CMK (cell line): ENCODE measurements at regions not wholly inside any gene's neighbourhood (a gene's known extent, or its start where the extent isn't known, plus 50 kb on each side); places are given as distances from the start of the nearest gene placed in this dataset.
"Not testable (repeated sequence)": the region's sequence is repeated elsewhere in the genome, so short reads cannot be mapped to it uniquely, and the experiment has no call there.

ENCODE experiments used
- DNase-seq: peaks from one replicate; pipeline ENCODE4 v3.0.0-alpha.2; 2010; ENCODE audit warnings: low read depth

DNA sequence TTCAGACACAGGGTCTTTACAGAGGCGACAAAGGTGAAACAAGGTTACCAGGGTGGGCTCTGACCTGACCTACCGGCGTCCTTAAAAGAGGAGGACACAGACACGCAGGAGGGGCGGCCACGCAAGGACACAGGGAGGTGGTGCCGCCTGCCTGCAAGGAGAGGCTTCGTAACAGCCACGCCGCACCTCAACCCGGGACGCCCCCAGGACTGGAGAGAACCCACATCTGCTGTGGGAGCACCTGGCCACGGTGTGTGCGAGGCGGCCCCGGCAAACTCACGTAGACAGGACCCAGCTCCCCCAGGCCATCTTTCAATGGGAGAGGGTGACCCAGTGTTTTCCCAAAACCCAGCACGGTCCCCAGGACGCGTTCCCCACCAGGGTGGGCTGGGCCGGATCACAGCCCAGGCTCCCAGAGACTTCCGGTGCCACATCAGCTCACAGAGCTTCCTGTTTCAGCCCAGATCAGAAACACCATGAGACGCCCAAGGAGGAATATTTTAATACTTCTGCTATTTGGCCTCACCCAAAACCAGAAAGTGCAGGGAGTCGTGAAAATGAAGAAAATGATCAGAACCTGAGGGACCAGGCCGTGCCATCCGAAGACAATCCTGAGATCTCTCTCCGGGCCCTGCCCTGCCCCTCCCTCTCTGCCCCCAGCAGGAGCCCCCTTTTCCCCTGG lies 5417.4 kb upstream of the TPTE start:
- not testable (repeated sequence) for DNase-seq

DNA sequence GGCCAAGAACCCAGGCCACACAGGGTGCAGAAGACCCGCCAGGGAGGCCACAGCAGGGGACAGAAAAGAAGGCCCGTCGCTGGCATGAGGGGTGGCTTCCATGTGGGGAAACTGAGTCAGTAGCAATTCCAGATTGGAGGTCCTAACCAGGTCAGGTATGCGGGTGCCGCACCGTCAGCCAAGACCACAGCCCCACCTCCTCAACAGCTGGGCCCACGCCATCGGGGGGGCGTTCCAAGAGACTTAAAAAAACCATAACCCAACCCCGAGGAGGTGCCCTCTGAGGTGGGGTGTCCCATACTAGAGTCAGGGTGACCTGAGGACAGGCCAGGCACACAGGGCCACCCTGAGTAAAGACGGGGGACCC lies 5416.8 kb upstream of the TPTE start:
- DNase-seq = not testable (repeated sequence)

DNA sequence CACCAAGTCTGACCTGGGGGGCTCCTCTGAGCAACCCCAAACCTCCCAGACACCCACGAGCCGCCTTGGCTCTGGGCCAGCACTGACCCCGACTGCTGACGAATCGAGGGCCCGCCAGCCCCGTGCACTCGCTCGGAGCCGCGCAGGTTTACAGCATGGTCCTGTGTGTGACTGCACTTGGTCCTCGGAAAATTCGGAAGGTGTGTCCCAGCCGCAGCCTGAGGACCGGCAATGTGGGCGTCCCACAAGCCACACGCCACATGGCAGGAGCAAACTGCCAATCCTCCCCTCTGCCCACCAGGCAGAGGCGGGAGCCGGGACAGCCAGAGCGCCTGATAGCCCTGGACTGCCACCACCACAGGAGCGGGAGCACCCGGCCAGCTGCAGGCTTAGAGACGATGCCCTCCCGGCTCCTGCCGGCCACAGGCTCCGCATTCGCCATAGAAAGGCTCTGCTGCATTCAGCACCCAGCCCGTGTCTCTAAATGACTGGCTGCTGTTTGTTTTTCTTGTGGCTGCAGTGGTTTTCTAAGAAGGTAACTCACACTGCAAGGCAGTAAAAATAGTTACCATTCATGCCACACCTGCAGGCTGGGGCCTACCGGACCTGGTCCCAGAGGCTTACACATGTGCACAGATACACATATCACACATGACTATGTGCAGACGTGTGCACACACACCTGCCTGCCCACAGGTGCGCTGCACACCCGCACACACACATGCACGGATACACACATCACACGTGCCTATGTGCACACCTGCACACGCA lies 5415.3 kb upstream of the TPTE start:
- DNase-seq = not testable (repeated sequence)

DNA sequence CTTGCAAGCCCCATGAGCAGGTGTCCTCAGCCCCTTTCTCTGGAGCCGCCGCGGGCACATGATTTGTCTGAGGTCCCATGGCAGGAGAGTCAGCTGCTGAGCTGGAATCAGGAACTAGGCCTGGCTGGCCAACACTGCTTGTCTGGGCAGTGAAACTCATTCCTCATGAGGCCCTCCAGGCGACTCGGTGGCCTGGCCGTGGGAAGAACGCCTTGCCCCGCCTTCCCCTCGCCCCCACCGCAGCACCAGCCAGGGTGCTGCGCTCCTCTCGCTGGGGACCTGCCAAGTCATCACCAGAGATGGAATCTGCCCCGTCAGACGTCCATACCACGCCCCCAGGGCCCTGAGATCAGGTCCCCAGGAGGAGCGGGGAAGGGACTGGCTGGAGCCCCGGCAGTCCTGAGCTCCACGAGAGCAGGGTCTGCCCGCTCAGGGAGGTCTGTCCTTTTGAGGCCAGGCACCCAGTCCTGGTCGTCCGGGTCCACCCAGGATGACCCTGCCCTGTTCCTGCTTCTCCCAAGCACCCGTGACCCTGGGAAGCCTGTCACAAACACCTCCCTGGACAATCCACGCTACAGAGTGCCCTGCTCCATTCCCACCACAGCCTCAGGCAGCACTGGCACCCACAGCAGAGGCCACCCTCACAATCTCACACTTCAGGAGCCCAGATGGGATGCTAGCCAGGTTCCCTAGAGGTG lies 5414.5 kb upstream of the TPTE start:
- DNase-seq = not testable (repeated sequence)

DNA sequence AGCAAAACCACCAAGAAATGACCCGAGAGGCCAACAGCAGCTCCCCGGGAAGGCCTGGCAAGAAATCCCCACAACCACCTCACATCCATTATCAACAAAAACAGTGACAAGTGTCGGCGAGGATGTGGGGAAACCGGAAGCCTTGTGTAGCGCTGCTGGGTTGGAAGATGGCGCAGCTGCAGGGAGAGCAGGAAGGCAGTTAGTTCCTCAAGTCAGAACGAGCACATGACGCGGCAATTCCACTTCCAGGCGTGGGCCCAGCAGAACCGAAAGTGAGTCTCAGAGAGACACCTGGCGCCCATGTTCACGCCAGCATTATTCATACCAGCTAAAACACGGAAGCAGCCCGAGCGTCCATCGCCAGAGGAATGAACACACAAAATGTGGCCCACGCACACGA lies 5413.7 kb upstream of the TPTE start:
- DNase-seq = not testable (repeated sequence)

DNA sequence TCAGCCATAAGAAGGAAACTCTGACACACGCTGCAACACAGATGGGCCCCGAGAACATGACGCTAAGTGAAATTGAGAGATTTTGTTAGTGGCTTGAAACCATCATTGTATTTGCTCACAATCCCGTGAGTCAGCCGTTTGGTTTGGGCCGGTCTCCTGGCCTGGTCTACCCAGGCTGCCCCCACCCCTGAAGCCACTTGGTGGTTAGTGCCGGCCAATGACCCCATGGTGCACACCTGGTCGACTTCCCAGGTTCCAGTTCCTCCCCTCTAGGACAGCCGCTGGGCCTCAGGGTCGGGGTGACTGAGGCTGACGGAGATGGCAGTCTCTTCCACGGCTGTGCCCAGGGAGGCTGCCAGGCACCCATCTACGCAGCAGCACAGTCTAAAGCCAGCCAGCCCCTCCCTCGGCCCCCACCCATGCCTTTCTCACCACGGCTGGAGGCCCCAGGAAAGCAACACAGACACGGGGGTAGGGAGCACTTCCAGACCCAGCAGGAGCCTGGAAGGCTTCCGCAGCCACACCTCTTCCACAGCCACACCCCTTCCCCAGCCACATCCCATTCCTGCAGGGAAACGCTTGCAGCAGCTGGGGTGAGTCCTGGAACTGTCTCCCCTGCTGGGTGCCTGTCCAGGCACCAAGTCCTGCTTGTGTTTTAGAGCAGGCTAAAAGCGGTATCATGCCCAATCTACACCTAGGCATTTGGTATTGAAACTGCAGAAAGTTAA lies 5413.2 kb upstream of the TPTE start:
- DNase-seq = not testable (repeated sequence)

DNA sequence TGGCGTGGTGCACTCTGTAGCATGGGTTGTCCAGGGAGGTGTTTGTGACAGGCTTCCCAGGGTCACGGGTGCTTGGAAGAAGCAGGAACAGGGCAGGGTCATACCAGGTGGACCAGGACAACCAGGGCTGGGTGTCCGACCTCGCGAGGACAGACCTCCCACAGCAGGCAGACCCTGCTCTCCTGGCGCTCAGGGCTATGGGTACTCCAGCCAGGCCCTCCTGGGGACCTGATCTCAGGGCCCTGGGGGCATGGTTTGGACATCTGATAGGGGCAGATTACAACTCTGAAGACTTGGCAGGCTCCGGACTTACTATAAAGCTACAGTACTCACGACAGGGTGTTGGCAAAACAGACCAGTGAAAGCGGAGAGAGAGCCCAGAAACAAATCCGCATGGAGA lies 5410.2 kb upstream of the TPTE start:
- DNase-seq = not testable (repeated sequence)

DNA sequence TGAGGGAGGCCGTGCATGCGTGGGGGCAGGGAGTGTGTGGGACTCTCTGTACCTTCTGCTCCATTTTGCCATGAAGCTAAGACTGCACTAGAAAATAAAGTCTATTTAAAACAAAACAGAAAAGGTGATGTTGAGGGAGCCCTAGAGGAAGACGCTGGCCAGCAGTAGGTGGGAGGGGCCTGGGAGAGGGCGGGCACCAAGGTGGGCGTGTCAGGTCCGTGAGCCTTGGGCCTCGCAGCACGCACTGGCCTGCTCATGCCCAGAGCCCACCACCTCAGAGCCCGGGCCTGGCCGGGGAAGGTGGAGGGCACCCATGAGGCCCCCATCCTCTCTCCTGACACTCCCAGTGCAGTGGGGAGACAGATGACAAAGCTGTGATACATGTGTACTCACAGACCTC lies 5408.3 kb upstream of the TPTE start:
- DNase-seq = not testable (repeated sequence)

DNA sequence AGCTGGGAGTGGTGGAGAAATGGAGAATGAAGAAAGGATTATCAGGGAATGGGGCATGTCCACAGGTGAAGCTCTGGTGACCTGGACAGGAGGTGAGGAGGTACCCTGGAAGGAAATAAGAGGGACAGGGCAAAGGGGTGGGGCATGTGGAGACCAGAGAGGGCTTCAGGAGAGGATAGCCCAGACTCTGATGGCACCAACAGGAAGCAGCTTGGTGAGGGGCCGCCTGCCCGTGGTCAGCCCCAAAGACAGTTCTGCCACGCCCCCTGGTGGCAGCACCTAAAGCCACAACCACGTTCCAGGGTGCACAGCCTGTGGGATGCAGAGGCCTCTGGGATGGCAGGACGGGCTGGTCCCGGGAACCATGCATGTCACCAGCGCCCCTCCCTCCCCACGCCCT lies 5406.9 kb upstream of the TPTE start:
- not testable (repeated sequence) for DNase-seq

DNA sequence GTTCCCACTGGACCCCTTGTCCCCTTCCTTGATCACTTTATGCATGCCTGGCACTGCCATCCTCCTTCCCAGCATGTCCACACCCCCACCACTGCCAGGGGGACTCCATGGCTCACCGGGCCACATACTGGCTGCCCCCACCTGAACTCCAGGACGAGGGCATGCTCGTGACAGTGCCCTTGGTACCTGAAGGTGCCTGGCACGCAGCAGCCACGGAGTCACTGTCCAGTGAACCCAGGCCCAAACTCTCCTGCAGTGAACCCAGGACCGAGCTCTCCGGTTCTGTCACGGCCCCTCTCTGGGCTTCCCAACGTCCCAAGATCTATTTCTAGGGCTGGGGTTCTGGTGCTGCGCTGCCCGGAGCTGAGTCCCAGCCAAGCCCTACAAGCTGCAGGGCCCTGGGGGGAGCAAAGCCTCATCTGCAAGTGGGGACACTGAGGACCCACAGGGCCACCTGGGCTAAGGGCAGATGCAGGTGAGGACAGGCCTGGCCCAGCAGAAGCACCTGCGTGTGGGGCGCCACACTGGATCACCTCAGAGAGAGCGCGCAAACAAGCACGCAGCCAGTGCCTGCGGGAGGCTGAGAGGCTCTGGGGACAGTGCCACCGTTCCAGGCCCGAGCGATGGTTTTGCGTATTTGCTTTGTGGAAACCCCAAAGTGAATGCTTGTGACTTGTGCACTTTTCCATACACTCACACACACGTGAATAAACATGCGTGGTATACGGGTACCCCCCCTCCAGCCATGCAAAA lies 5406.3 kb upstream of the TPTE start:
- not testable (repeated sequence) for DNase-seq

DNA sequence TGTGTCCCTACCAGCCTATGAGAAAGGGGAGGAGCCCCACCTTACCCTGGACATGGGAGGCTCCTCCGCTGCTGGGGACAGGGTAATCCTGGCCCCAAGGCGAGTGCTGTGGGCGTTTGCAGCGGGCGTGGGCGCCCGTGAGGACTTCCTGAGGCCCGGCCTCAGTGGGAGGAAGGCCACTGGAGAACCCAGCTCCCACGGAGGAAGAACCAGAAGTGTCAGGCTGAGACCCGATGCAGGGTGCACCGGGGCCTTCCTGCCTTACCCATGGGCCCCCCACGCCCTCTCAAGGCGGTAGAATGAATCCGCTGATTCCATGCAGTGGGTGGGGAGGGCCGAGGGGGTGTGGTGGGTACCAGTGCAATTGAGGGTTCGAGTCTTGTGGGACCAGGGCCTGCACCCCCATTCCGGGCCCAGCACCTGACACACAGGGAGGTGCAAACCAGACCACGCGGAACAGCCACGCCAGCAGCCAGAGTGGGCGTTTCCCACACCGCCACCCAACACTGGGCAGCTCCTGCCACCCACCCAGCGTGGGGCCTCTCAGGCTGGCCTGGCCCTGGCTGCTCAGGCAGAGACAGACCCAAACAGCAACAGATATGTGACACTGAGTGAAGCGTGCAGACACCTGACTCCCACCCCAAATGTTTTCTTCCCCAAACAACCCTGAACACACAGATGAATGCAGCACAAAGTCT lies 5405.6 kb upstream of the TPTE start:
- DNase-seq = not testable (repeated sequence)

DNA sequence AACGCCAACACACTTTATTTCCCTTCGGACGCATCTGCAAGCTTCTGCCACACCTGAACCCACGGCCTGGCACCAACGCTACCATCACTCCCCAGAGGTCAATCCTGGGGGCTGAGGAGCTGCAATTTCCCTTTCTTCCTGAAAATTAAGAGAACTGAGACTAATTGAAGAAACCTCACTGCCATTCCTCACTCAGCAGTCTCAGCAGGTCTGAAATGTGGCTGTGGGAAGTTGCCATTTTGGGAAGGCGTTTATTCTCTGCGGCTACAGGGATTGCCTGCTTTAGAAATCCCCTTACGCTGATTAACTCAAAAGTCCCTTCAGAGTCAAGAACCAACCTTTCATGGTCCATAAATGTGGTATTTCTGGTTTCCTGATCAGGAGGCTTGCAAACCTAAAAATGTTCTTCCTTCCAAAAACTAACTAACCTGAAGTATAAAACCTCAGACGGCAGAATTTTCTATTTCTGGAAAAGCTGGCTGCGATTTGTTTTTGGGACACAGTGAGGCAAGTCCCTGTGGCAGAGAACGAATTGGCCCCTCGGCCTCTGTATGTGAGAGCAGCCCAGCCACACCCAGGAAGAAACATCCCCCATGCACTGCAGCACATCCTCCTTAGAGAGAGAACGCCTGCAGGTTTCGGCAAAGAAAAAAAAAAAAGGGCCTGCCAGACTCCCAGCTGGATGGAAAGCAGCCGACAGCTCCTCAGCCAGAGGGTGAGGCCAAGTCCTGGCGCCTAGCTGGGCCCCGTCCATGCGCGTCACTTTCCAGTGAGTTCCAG lies 5404.8 kb upstream of the TPTE start:
- not testable (repeated sequence) for DNase-seq

DNA sequence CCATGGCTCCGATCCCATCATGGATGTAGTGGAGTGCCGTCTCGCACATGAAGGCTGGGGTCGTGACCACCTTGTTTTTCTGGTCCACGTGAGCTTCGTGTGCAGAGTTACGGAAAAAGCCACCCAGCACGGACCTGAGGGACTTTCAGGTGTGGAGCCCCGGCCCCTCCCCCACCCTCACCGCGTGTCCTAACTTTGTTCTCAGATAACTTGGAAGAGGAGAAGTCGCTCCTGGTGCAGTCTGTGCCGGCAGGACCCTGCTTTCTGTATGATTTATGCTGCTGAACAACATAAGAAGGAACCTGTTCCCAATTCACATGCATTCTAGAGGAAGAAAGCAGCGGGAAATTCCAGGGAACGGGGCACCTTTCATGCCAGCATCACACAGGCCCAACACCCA lies 5404.2 kb upstream of the TPTE start:
- not testable (repeated sequence) for DNase-seq

DNA sequence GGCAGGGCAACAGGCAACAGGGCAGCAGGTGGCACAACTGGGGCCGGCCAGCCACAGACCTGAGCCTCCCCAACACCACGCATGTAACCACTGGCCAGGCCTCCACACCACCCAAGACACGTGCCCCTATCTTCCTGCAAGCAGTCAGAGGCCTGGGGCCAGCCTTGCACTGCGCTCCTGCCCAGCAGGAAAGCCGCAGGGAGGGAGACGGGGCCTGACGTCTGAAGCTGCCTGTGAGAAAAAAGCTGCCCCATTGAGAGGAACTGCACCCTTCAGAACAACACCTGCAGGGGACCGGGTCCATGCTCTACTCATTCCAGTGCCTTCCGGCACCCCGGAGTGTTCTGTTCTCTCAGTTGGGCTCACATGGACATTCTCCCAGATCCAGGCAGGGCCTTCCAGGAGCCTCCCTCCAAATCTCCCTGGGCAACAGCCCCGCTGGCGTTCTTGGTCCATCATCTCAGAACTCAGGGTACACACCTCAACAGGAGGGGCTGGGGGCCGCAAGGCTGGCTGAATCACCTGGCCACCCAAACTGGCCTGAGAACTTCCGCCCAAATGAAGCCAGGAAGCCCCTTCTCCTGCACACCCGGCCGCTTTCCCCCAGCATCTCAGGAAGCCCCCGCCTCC lies 5403.6 kb upstream of the TPTE start:
- not testable (repeated sequence) for DNase-seq

DNA sequence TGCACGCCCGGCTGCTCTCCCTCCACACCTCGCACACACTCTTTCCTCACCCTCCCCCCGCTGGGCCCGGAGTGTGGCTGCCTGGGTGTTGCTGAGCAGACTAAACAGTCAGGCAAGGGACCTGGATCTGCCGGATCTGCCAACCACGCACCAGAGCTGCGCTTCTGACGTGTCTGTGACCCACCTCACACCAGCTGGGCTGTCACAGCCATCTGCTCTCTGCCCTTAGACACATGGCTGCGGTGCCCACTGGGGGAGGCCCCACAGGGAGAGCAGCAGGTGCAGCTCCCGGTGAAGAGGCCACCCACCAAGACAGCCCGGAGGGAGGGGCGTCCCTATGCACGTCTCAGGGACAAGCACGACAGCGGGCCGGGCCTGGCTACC lies 5403.1 kb upstream of the TPTE start:
- DNase-seq = not testable (repeated sequence)

DNA sequence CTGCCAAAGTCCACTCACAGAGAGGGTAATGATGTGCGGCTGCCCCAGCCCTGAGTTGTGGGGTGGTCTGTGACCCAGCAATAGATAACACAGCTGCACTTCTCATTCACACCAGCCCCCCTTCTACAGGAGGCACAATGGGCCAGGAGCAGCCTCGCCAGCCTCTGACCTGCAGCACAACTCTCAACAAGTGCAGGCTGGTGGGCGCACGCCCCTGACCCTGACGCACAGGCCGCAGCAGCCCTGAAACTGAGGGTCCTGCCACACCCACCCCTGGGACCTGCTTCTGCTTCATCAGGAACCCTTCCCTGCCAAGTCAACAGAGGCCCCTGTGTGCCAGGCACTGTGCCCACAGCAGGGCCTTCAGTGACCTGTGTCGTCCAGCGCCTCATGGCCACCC lies 5402.2 kb upstream of the TPTE start:
- not testable (repeated sequence) for DNase-seq

DNA sequence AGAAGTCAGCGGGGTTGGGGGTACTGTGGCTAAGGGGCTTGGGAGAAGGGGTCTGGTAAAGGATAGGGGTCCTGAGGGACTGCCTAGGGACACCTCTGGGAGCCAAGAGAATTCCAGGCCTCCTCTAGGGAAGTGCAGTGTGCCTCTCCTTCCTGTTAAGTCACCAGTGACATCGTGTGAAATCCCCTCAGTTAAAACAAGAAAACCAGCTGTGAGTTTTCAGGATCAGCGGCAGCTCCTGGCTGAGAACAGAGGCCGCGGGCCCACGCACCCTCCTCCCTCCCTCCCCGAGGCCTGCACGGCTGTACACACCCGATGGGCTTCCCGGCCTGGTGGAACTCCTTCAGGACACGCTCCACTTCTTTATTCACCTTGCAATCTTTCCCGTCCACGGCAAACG lies 5400.0 kb upstream of the TPTE start:
- not testable (repeated sequence) for DNase-seq

DNA sequence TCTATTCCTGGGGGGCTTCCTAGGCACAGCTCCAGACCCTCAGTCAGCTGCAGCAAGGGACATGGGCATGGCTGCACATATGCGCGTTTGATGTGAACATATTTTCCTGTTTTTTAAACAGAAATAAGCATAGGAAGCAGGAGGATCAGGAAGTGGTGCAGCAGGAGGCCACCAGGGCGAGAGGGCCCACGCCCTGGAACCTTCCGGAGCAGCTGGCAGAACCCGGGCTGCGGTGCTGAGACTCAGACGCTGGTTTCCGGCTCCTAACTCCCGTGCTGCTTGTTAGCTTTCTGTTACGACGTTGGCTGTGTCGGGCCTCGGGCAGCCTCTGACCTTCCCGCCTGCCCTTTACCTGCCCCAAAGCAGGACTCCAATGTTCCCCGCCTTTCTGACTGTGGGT lies 5399.5 kb upstream of the TPTE start:
- not testable (repeated sequence) for DNase-seq

DNA sequence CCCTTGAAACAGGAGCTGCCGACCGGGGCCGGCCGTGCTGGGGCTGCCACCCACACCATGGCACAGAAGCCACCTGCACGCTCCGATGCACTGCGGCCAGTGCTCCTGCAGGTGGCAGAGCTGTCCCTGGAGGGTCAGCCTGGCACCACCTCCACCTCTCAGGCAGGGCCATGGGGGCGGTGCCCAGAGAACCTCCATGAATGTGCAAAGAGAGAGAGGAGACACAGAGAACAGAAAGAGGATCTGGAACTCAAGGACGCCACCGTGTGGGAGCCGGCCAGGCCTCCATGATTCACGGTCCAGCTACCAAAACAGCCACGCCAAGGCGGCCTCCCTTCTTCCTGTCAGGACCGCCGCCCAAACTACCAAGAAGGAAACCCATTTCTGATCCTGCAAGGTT lies 5397.7 kb upstream of the TPTE start:
- DNase-seq = not testable (repeated sequence)

DNA sequence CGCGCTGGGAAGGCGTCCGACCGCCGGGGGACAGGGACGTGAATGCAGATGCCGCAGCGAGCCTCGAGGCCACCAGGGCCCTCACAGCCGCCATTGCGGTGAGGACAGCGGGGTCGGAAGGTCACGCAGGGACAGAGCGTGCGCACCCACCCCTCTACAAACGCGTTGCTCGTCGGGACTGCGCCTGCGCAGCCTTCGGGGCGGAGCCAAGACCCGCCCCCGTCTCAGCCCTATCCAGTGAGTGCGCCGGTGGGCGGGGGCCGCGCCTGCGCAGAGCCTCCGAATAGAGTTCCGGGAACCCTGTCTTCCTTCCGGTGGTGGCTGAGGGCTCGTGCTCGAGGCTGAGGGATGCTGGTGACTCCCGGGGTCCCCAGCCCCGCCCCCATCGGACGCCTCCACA lies 5393.1 kb upstream of the TPTE start:
- peak; percentile 92 for DNase-seq
